ENCODE measurements at regions not wholly inside any gene's neighbourhood (a gene's known extent, or its start where the extent isn't known, plus 50 kb on each side); places are given as distances from the start of the nearest gene placed in this dataset.
"Not testable (repeated sequence)": the region's sequence is repeated elsewhere in the genome, so short reads cannot be mapped to it uniquely, and the experiment has no call there.

GRCh38 chr12:33184161-33184560, 255.5 kb downstream of the SYT10 start:
- H3K9me3 Mint-ChIP-seq (ENCODE audit: low read depth), result peaks cover 10% of the 10 kb centered on the region
- H3K36me3 Mint-ChIP-seq (ENCODE audit: low read depth), result no peaks in the 10 kb centered on the region
- ChIA-PET CTCF (no interaction called here), POLR2A (no interaction called here)
- no peak overlapping the region for H3K4me3 Mint-ChIP-seq
- DNase-seq (no peak), ATAC-seq (no peak)
- no peaks in the 10 kb centered on the region for H3K4me1 Mint-ChIP-seq
- intact Hi-C loops (cut with DNase I, micrococcal nuclease), result no loop called here
- no peaks in the 10 kb centered on the region for H3K27me3 Mint-ChIP-seq
- no peak overlapping the region for H3K27ac Mint-ChIP-seq

- ChIA-PET CTCF (no interaction called here), POLR2A (no interaction called here)
- no peaks in the 10 kb centered on the region for H3K4me1 Mint-ChIP-seq
- no peaks in the 10 kb centered on the region for H3K36me3 Mint-ChIP-seq (ENCODE audit: low read depth)
- no peak overlapping the region for H3K4me3 Mint-ChIP-seq
- intact Hi-C loops (cut with DNase I, micrococcal nuclease), result no loop called here
- no peaks in the 10 kb centered on the region for H3K27me3 Mint-ChIP-seq
- H3K9me3 Mint-ChIP-seq (ENCODE audit: low read depth), result peaks cover 6% of the 10 kb centered on the region
- no peak for DNase-seq
- ATAC-seq, result no peak
- H3K27ac Mint-ChIP-seq, result no peak overlapping the region
Observed at GRCh38 chr12:33182485-33182884, 257.1 kb downstream of the SYT10 start.

GRCh38 chr12:33180918-33181317, 258.7 kb downstream of the SYT10 start:
- POLR2A ChIA-PET, result no interaction called here
- H3K4me1 Mint-ChIP-seq, result no peaks in the 10 kb centered on the region
- H3K27me3 Mint-ChIP-seq, result no peaks in the 10 kb centered on the region
- H3K9me3 Mint-ChIP-seq (ENCODE audit: low read depth), result peaks cover 6% of the 10 kb centered on the region
- intact Hi-C loops (cut with DNase I, micrococcal nuclease), result no loop called here
- no peaks in the 10 kb centered on the region for H3K36me3 Mint-ChIP-seq (ENCODE audit: low read depth)
- DNase-seq (no peak), ATAC-seq (no peak)
- no peak overlapping the region for H3K4me3 Mint-ChIP-seq
- no peak overlapping the region for H3K27ac Mint-ChIP-seq
- CTCF ChIA-PET, result no interaction called here

GRCh38 chr12:33166260-33166659, 269.7 kb upstream of the PKP2 start:
- H3K36me3 Mint-ChIP-seq (ENCODE audit: low read depth); POLR2A ChIA-PET; intact Hi-C loops (cut with DNase I, micrococcal nuclease); H3K4me3 Mint-ChIP-seq; ATAC-seq; H3K27ac Mint-ChIP-seq; DNase-seq; CTCF ChIA-PET; H3K4me1 Mint-ChIP-seq; H3K27me3 Mint-ChIP-seq: not testable (repeated sequence)
- peaks cover 18% of the 10 kb centered on the region for H3K9me3 Mint-ChIP-seq (ENCODE audit: low read depth)

- H3K4me1 Mint-ChIP-seq, result no peaks in the 10 kb centered on the region
- no peak for DNase-seq
- peaks cover 7% of the 10 kb centered on the region for H3K9me3 Mint-ChIP-seq (ENCODE audit: low read depth)
- H3K36me3 Mint-ChIP-seq (ENCODE audit: low read depth), result peaks cover 2% of the 10 kb centered on the region
- H3K27me3 Mint-ChIP-seq, result no peaks in the 10 kb centered on the region
- no peak for ATAC-seq
- H3K4me3 Mint-ChIP-seq, result no peak overlapping the region
- no peak overlapping the region for H3K27ac Mint-ChIP-seq
- intact Hi-C loops (cut with DNase I, micrococcal nuclease), result no loop called here
- ChIA-PET POLR2A (no interaction called here), CTCF (interaction anchor here (0.7 kb wide), 1 partner anchor 541 kb away, joined by 3 read pairs; no protein-coding TSS in a partner anchor)
Observed at GRCh38 chr12:33156042-33156441, 259.5 kb upstream of the PKP2 start.

GRCh38 chr12:33147292-33147691, 250.7 kb upstream of the PKP2 start:
- H3K4me1 Mint-ChIP-seq, H3K4me3 Mint-ChIP-seq: not testable (repeated sequence)

GRCh38 chr12:33129500-33129899, 232.9 kb upstream of the PKP2 start:
- ChIA-PET CTCF (no interaction called here), POLR2A (no interaction called here)
- no peaks in the 10 kb centered on the region for H3K36me3 Mint-ChIP-seq (ENCODE audit: low read depth)
- H3K27me3 Mint-ChIP-seq, result no peaks in the 10 kb centered on the region
- peaks cover 2% of the 10 kb centered on the region for H3K9me3 Mint-ChIP-seq (ENCODE audit: low read depth)
- intact Hi-C loops (cut with DNase I, micrococcal nuclease), result no loop called here
- no peak for ATAC-seq
- H3K4me3 Mint-ChIP-seq, result no peak overlapping the region
- no peak overlapping the region for H3K27ac Mint-ChIP-seq
- no peak for DNase-seq
- no peaks in the 10 kb centered on the region for H3K4me1 Mint-ChIP-seq

More at GRCh38 chr12:33147292-33147691, 250.7 kb upstream of the PKP2 start:
- H3K27ac Mint-ChIP-seq; intact Hi-C loops (cut with DNase I, micrococcal nuclease); CTCF ChIA-PET; H3K36me3 Mint-ChIP-seq (ENCODE audit: low read depth); H3K27me3 Mint-ChIP-seq; DNase-seq; ATAC-seq; H3K9me3 Mint-ChIP-seq (ENCODE audit: low read depth); POLR2A ChIA-PET: not testable (repeated sequence)

- Mint-ChIP-seq H3K36me3 (ENCODE audit: low read depth) (no peaks in the 10 kb centered on the region), H3K27ac (no peak overlapping the region), H3K27me3 (no peaks in the 10 kb centered on the region), H3K4me1 (no peaks in the 10 kb centered on the region), H3K4me3 (no peak overlapping the region), H3K9me3 (ENCODE audit: low read depth) (no peaks in the 10 kb centered on the region)
- DNase-seq, result no peak
- intact Hi-C loops (cut with DNase I, micrococcal nuclease), result no loop called here
- POLR2A ChIA-PET, result no interaction called here
- CTCF ChIA-PET, result interaction anchor here (0.7 kb wide), 1 partner anchor 661 kb away, joined by 4 read pairs; no protein-coding TSS in a partner anchor
- ATAC-seq, result no peak
Observed at GRCh38 chr12:33125755-33126154, 229.2 kb upstream of the PKP2 start.

GRCh38 chr12:33116284-33116683, 219.7 kb upstream of the PKP2 start:
- H3K27ac Mint-ChIP-seq, result no peak overlapping the region
- no peak overlapping the region for H3K4me3 Mint-ChIP-seq
- no peaks in the 10 kb centered on the region for H3K9me3 Mint-ChIP-seq (ENCODE audit: low read depth)
- ATAC-seq, result no peak
- H3K4me1 Mint-ChIP-seq, result no peaks in the 10 kb centered on the region
- no peak for DNase-seq
- no peaks in the 10 kb centered on the region for H3K36me3 Mint-ChIP-seq (ENCODE audit: low read depth)
- intact Hi-C loops (cut with DNase I, micrococcal nuclease), result no loop called here
- ChIA-PET CTCF (no interaction called here), POLR2A (no interaction called here)
- no peaks in the 10 kb centered on the region for H3K27me3 Mint-ChIP-seq

- ChIA-PET CTCF (no interaction called here), POLR2A (no interaction called here)
- ATAC-seq (no peak), DNase-seq (no peak)
- intact Hi-C loops (cut with DNase I, micrococcal nuclease), result no loop called here
- H3K27me3 Mint-ChIP-seq, result no peaks in the 10 kb centered on the region
- H3K36me3 Mint-ChIP-seq (ENCODE audit: low read depth), result no peaks in the 10 kb centered on the region
- no peaks in the 10 kb centered on the region for H3K9me3 Mint-ChIP-seq (ENCODE audit: low read depth)
- no peak overlapping the region for H3K4me3 Mint-ChIP-seq
- H3K4me1 Mint-ChIP-seq, result no peaks in the 10 kb centered on the region
- no peak overlapping the region for H3K27ac Mint-ChIP-seq
Observed at GRCh38 chr12:33115716-33116115, 219.1 kb upstream of the PKP2 start.

GRCh38 chr12:33111850-33112249, 215.3 kb upstream of the PKP2 start:
- no peak for ATAC-seq
- intact Hi-C loops (cut with DNase I, micrococcal nuclease), result no loop called here
- H3K27me3 Mint-ChIP-seq, result no peaks in the 10 kb centered on the region
- H3K27ac Mint-ChIP-seq, result no peak overlapping the region
- H3K9me3 Mint-ChIP-seq (ENCODE audit: low read depth), result peaks cover 5% of the 10 kb centered on the region
- ChIA-PET POLR2A (no interaction called here), CTCF (no interaction called here)
- DNase-seq, result no peak
- no peak overlapping the region for H3K4me3 Mint-ChIP-seq
- H3K4me1 Mint-ChIP-seq, result no peaks in the 10 kb centered on the region
- H3K36me3 Mint-ChIP-seq (ENCODE audit: low read depth), result no peaks in the 10 kb centered on the region

GRCh38 chr12:33107827-33108226, 211.2 kb upstream of the PKP2 start:
- ATAC-seq; H3K4me3 Mint-ChIP-seq; POLR2A ChIA-PET; CTCF ChIA-PET; H3K36me3 Mint-ChIP-seq (ENCODE audit: low read depth); intact Hi-C loops (cut with DNase I, micrococcal nuclease); H3K4me1 Mint-ChIP-seq; H3K27me3 Mint-ChIP-seq; H3K27ac Mint-ChIP-seq; DNase-seq; H3K9me3 Mint-ChIP-seq (ENCODE audit: low read depth): not testable (repeated sequence)

- CTCF ChIA-PET, result no interaction called here
- Mint-ChIP-seq H3K36me3 (ENCODE audit: low read depth) (no peaks in the 10 kb centered on the region), H3K4me1 (no peaks in the 10 kb centered on the region), H3K4me3 (no peak overlapping the region), H3K9me3 (ENCODE audit: low read depth) (no peaks in the 10 kb centered on the region), H3K27me3 (no peaks in the 10 kb centered on the region), H3K27ac (no peak overlapping the region)
- DNase-seq (no peak), ATAC-seq (no peak)
- intact Hi-C loops (cut with DNase I, micrococcal nuclease), result no loop called here
- POLR2A ChIA-PET, result no interaction called here
Observed at GRCh38 chr12:33093534-33093933, 197.0 kb upstream of the PKP2 start.

Measured in activated CD4-positive, alpha-beta T cell treated with anti-CD3 and anti-CD28 coated beads for 36 hours (primary cell).